Activated naive CD8-positive, alpha-beta T cell treated with anti-CD3 and anti-CD28 coated beads, Interleukin-2, amount 10 ng/mL, durations not matched to agents 7 days and 5 days (primary cell): ENCODE measurements at regions not wholly inside any gene's neighbourhood (a gene's known extent, or its start where the extent isn't known, plus 50 kb on each side); places are given as distances from the start of the nearest gene placed in this dataset.

ENCODE experiments used
- ATAC-seq: fragments of 150-1000 bp; cut with Tn5 transposase; one replicate; pipeline ENCODE4 v1.10.0; 2021; ENCODE audit warnings: low read depth, moderate library complexity
- POLR2A ChIA-PET: fragments of 350-600 bp; sonication (Branson Sonifier 250); formaldehyde crosslinking; loops from one replicate; lab custom pipeline; 2021; ENCODE audit warnings: antibody characterized with exemption; lab: Charles Lee
- DNase-seq: peaks from one replicate; pipeline ENCODE4 v3.0.0; 2021
- H3K27ac Mint-ChIP-seq: one replicate; pipeline ENCODE4 v1.8.0; 2022; ENCODE audit warnings: mild to moderate bottlenecking, mixed read lengths
- H3K27me3 Mint-ChIP-seq: one replicate; pipeline ENCODE4 v1.8.0; 2022; ENCODE audit warnings: mild to moderate bottlenecking, moderate library complexity, mixed read lengths
- H3K36me3 Mint-ChIP-seq: one replicate; pipeline ENCODE4 v1.8.0; 2021; ENCODE audit warnings: mild to moderate bottlenecking, mixed read lengths
- H3K4me1 Mint-ChIP-seq: one replicate; pipeline ENCODE4 v1.8.0; 2021; ENCODE audit warnings: mixed read lengths
- H3K4me3 Mint-ChIP-seq: one replicate; pipeline ENCODE4 v1.8.0; 2022; ENCODE audit warnings: mild to moderate bottlenecking, moderate library complexity, mixed read lengths
- H3K9me3 Mint-ChIP-seq: one replicate; pipeline ENCODE4 v1.8.0; 2021; ENCODE audit warnings: mixed read lengths

GRCh38 chr4:79237851-79238250, 88.0 kb downstream of the NAA11 start:
- POLR2A ChIA-PET = no interaction called here
- Mint-ChIP-seq H3K36me3 (no peaks in the 10 kb centered on the region), H3K27ac (no peak overlapping the region), H3K4me3 (no peak overlapping the region), H3K4me1 (no peaks in the 10 kb centered on the region), H3K9me3 (no peaks in the 10 kb centered on the region), H3K27me3 (peaks cover 4% of the 10 kb centered on the region)
- ATAC-seq (no peak), DNase-seq (no peak)

GRCh38 chr4:79236785-79237184, 89.1 kb downstream of the NAA11 start:
- H3K4me1 Mint-ChIP-seq = no peaks in the 10 kb centered on the region
- H3K27me3 Mint-ChIP-seq = peaks cover 4% of the 10 kb centered on the region
- no peak for DNase-seq
- H3K36me3 Mint-ChIP-seq = no peaks in the 10 kb centered on the region
- no peaks in the 10 kb centered on the region for H3K9me3 Mint-ChIP-seq
- no peak overlapping the region for H3K27ac Mint-ChIP-seq
- POLR2A ChIA-PET = no interaction called here
- ATAC-seq = no peak
- no peak overlapping the region for H3K4me3 Mint-ChIP-seq

GRCh38 chr4:79235095-79235494, 90.8 kb downstream of the NAA11 start:
- ATAC-seq = no peak

GRCh38 chr4:79233820-79234219, 92.0 kb downstream of the NAA11 start:
- DNase-seq (no peak), ATAC-seq (no peak)
- Mint-ChIP-seq H3K4me1 (no peaks in the 10 kb centered on the region), H3K27me3 (peaks cover 4% of the 10 kb centered on the region), H3K27ac (no peak overlapping the region), H3K36me3 (no peaks in the 10 kb centered on the region), H3K9me3 (no peaks in the 10 kb centered on the region), H3K4me3 (no peak overlapping the region)
- POLR2A ChIA-PET = no interaction called here

More at GRCh38 chr4:79235095-79235494, 90.8 kb downstream of the NAA11 start:
- no peak overlapping the region for H3K4me3 Mint-ChIP-seq
- H3K27me3 Mint-ChIP-seq = peaks cover 4% of the 10 kb centered on the region
- no peaks in the 10 kb centered on the region for H3K4me1 Mint-ChIP-seq
- H3K27ac Mint-ChIP-seq = no peak overlapping the region
- H3K36me3 Mint-ChIP-seq = no peaks in the 10 kb centered on the region
- DNase-seq = no peak
- POLR2A ChIA-PET = no interaction called here
- no peaks in the 10 kb centered on the region for H3K9me3 Mint-ChIP-seq

- Mint-ChIP-seq H3K27ac (no peak overlapping the region), H3K36me3 (no peaks in the 10 kb centered on the region), H3K27me3 (peaks cover 4% of the 10 kb centered on the region), H3K4me1 (no peaks in the 10 kb centered on the region), H3K9me3 (no peaks in the 10 kb centered on the region), H3K4me3 (no peak overlapping the region)
- ATAC-seq (no peak), DNase-seq (no peak)
- POLR2A ChIA-PET = no interaction called here
These were observed 93.3 kb downstream of the NAA11 start for GRCh38 chr4:79232540-79232939.

GRCh38 chr4:79227860-79228259, 98.0 kb downstream of the NAA11 start:
- POLR2A ChIA-PET = no interaction called here
- Mint-ChIP-seq H3K36me3 (no peaks in the 10 kb centered on the region), H3K4me3 (no peak overlapping the region), H3K4me1 (no peaks in the 10 kb centered on the region), H3K27ac (no peak overlapping the region), H3K27me3 (no peaks in the 10 kb centered on the region), H3K9me3 (no peaks in the 10 kb centered on the region)
- DNase-seq (no peak), ATAC-seq (no peak)

- no peaks in the 10 kb centered on the region for H3K27me3 Mint-ChIP-seq
- ATAC-seq (no peak), DNase-seq (no peak)
- no peak overlapping the region for H3K27ac Mint-ChIP-seq
- POLR2A ChIA-PET = no interaction called here
- H3K4me3 Mint-ChIP-seq = no peak overlapping the region
- no peaks in the 10 kb centered on the region for H3K36me3 Mint-ChIP-seq
- no peaks in the 10 kb centered on the region for H3K4me1 Mint-ChIP-seq
- no peaks in the 10 kb centered on the region for H3K9me3 Mint-ChIP-seq
These were observed 100.5 kb downstream of the NAA11 start for GRCh38 chr4:79225360-79225759.

- Mint-ChIP-seq H3K4me1 (no peaks in the 10 kb centered on the region), H3K27ac (no peak overlapping the region), H3K36me3 (no peaks in the 10 kb centered on the region), H3K9me3 (no peaks in the 10 kb centered on the region), H3K27me3 (no peaks in the 10 kb centered on the region), H3K4me3 (no peak overlapping the region)
- no peak for DNase-seq
- POLR2A ChIA-PET = no interaction called here
- ATAC-seq = no peak
These were observed 101.1 kb downstream of the NAA11 start for GRCh38 chr4:79224777-79225104.

- no peaks in the 10 kb centered on the region for H3K36me3 Mint-ChIP-seq
- no peaks in the 10 kb centered on the region for H3K9me3 Mint-ChIP-seq
- H3K4me3 Mint-ChIP-seq = no peak overlapping the region
- H3K27ac Mint-ChIP-seq = no peak overlapping the region
- no peaks in the 10 kb centered on the region for H3K4me1 Mint-ChIP-seq
- DNase-seq (no peak), ATAC-seq (no peak)
- no peaks in the 10 kb centered on the region for H3K27me3 Mint-ChIP-seq
- POLR2A ChIA-PET = no interaction called here
These were observed 101.7 kb downstream of the NAA11 start for GRCh38 chr4:79223993-79224776.

GRCh38 chr4:79217025-79217424, 108.8 kb downstream of the NAA11 start:
- no peak overlapping the region for H3K4me3 Mint-ChIP-seq
- DNase-seq (no peak), ATAC-seq (no peak)
- no peaks in the 10 kb centered on the region for H3K36me3 Mint-ChIP-seq
- H3K4me1 Mint-ChIP-seq = no peaks in the 10 kb centered on the region
- no peaks in the 10 kb centered on the region for H3K27me3 Mint-ChIP-seq
- no peak overlapping the region for H3K27ac Mint-ChIP-seq
- POLR2A ChIA-PET = no interaction called here
- no peaks in the 10 kb centered on the region for H3K9me3 Mint-ChIP-seq

GRCh38 chr4:79213702-79214101, 112.2 kb downstream of the NAA11 start:
- no peak overlapping the region for H3K27ac Mint-ChIP-seq
- DNase-seq = no peak
- no peaks in the 10 kb centered on the region for H3K9me3 Mint-ChIP-seq
- no peaks in the 10 kb centered on the region for H3K36me3 Mint-ChIP-seq
- ATAC-seq = no peak
- no peak overlapping the region for H3K4me3 Mint-ChIP-seq
- POLR2A ChIA-PET = no interaction called here
- H3K4me1 Mint-ChIP-seq = no peaks in the 10 kb centered on the region
- no peaks in the 10 kb centered on the region for H3K27me3 Mint-ChIP-seq

- DNase-seq (no peak), ATAC-seq (no peak)
- H3K36me3 Mint-ChIP-seq = no peaks in the 10 kb centered on the region
- no peak overlapping the region for H3K4me3 Mint-ChIP-seq
- H3K27me3 Mint-ChIP-seq = no peaks in the 10 kb centered on the region
- no peaks in the 10 kb centered on the region for H3K4me1 Mint-ChIP-seq
- POLR2A ChIA-PET = no interaction called here
- no peaks in the 10 kb centered on the region for H3K9me3 Mint-ChIP-seq
- no peak overlapping the region for H3K27ac Mint-ChIP-seq
These were observed 112.9 kb downstream of the NAA11 start for GRCh38 chr4:79213010-79213409.

- H3K27me3 Mint-ChIP-seq = no peaks in the 10 kb centered on the region
- H3K4me1 Mint-ChIP-seq = no peaks in the 10 kb centered on the region
- H3K27ac Mint-ChIP-seq = no peak overlapping the region
- DNase-seq = no peak
- H3K4me3 Mint-ChIP-seq = no peak overlapping the region
- no peaks in the 10 kb centered on the region for H3K9me3 Mint-ChIP-seq
- no peaks in the 10 kb centered on the region for H3K36me3 Mint-ChIP-seq
- POLR2A ChIA-PET = no interaction called here
- no peak for ATAC-seq
These were observed 113.5 kb downstream of the NAA11 start for GRCh38 chr4:79212311-79212710.

- Mint-ChIP-seq H3K36me3 (no peaks in the 10 kb centered on the region), H3K27me3 (no peaks in the 10 kb centered on the region), H3K9me3 (no peaks in the 10 kb centered on the region), H3K4me1 (no peaks in the 10 kb centered on the region), H3K4me3 (no peak overlapping the region), H3K27ac (no peak overlapping the region)
- ATAC-seq = no peak
- POLR2A ChIA-PET = no interaction called here
- DNase-seq = no peak
These were observed 114.4 kb downstream of the NAA11 start for GRCh38 chr4:79211490-79211889.
